Mesothelial cell of epicardium (in vitro differentiated cells): ENCODE measurements at regions not wholly inside any gene's neighbourhood (a gene's known extent, or its start where the extent isn't known, plus 50 kb on each side); places are given as distances from the start of the nearest gene placed in this dataset.
A peak's percentile ranks its signal among the peaks of the same experiment; 100 is the strongest.
"Not testable (repeated sequence)": the region's sequence is repeated elsewhere in the genome, so short reads cannot be mapped to it uniquely, and the experiment has no call there.

Experiments used
- DNase-seq, 2 experiments: peaks; one replicate each; pipeline ENCODE4 v3.0.0; 2021; ENCODE audit warnings: low spot score in 2 of 2; ENCODE audit not compliant: unreplicated experiment in 2 of 2
- H3K27ac Mint-ChIP-seq: 2 replicates; pipeline ENCODE4 v1.8.0; 2021; ENCODE audit warnings: mixed read lengths
- H3K27me3 Mint-ChIP-seq: 2 replicates; pipeline ENCODE4 v1.8.0; 2021; ENCODE audit warnings: low read depth, mixed read lengths
- H3K36me3 Mint-ChIP-seq: 2 replicates; pipeline ENCODE4 v1.8.0; 2021; ENCODE audit warnings: mixed read lengths
- H3K4me1 Mint-ChIP-seq: 2 replicates; pipeline ENCODE4 v1.8.0; 2021; ENCODE audit warnings: mixed read lengths
- H3K4me3 Mint-ChIP-seq: 2 replicates; pipeline ENCODE4 v1.8.0; 2021; ENCODE audit warnings: mild to moderate bottlenecking, moderate library complexity, mixed read lengths
- H3K9me3 Mint-ChIP-seq: 2 replicates; pipeline ENCODE4 v1.8.0; 2021; ENCODE audit warnings: mixed read lengths
- TF ChIP-seq, protein P1 (sequence below): fragments of 200-600 bp; sonication (generic); IDR thresholded peaks from one replicate; pipeline ENCODE4 v1.5.0; 2021; ENCODE audit warnings: antibody characterized with exemption; ENCODE audit not compliant: unreplicated experiment

GRCh38 chr3:22735373-22735772, 467.8 kb upstream of the UBE2E2 start:
- Mint-ChIP-seq H3K4me3 (no peak overlapping the region), H3K27me3 (no peaks in the 10 kb centered on the region), H3K4me1 (peaks cover 8% of the 10 kb centered on the region), H3K36me3 (no peaks in the 10 kb centered on the region), H3K27ac (no peak overlapping the region), H3K9me3 (no peaks in the 10 kb centered on the region)
- TF ChIP-seq, protein P1, sequence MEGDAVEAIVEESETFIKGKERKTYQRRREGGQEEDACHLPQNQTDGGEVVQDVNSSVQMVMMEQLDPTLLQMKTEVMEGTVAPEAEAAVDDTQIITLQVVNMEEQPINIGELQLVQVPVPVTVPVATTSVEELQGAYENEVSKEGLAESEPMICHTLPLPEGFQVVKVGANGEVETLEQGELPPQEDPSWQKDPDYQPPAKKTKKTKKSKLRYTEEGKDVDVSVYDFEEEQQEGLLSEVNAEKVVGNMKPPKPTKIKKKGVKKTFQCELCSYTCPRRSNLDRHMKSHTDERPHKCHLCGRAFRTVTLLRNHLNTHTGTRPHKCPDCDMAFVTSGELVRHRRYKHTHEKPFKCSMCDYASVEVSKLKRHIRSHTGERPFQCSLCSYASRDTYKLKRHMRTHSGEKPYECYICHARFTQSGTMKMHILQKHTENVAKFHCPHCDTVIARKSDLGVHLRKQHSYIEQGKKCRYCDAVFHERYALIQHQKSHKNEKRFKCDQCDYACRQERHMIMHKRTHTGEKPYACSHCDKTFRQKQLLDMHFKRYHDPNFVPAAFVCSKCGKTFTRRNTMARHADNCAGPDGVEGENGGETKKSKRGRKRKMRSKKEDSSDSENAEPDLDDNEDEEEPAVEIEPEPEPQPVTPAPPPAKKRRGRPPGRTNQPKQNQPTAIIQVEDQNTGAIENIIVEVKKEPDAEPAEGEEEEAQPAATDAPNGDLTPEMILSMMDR, result no peak
- DNase-seq, result no peak

GRCh38 chr3:22743386-22743785, 459.7 kb upstream of the UBE2E2 start:
- H3K27me3 Mint-ChIP-seq, DNase-seq, H3K9me3 Mint-ChIP-seq, H3K27ac Mint-ChIP-seq, H3K4me1 Mint-ChIP-seq, H3K36me3 Mint-ChIP-seq: not testable (repeated sequence)
- H3K4me3 Mint-ChIP-seq, result peak overlapping the region; percentile 30

- TF ChIP-seq, protein P1, result no peak
- Mint-ChIP-seq H3K4me1 (peaks cover 5% of the 10 kb centered on the region), H3K9me3 (peaks cover 4% of the 10 kb centered on the region), H3K36me3 (peaks cover 2% of the 10 kb centered on the region), H3K27me3 (peaks cover 3% of the 10 kb centered on the region), H3K4me3 (no peak overlapping the region), H3K27ac (no peak overlapping the region)
- DNase-seq, result no peak
Observed at GRCh38 chr3:22745321-22745720, 457.8 kb upstream of the UBE2E2 start.

- Mint-ChIP-seq H3K36me3 (peaks cover 2% of the 10 kb centered on the region), H3K9me3 (peaks cover 4% of the 10 kb centered on the region), H3K27ac (no peak overlapping the region), H3K4me1 (peaks cover 5% of the 10 kb centered on the region), H3K4me3 (no peak overlapping the region), H3K27me3 (peaks cover 3% of the 10 kb centered on the region)
- TF ChIP-seq, protein P1, result no peak
- DNase-seq, result no peak
Observed at GRCh38 chr3:22746221-22746620, 456.9 kb upstream of the UBE2E2 start.

- no peak overlapping the region for H3K27ac Mint-ChIP-seq
- TF ChIP-seq, protein P1, result no peak
- H3K9me3 Mint-ChIP-seq, result no peaks in the 10 kb centered on the region
- no peaks in the 10 kb centered on the region for H3K36me3 Mint-ChIP-seq
- peaks cover 3% of the 10 kb centered on the region for H3K27me3 Mint-ChIP-seq
- H3K4me1 Mint-ChIP-seq, result peaks cover 5% of the 10 kb centered on the region
- H3K4me3 Mint-ChIP-seq, result no peak overlapping the region
- DNase-seq, result no peak
Observed at GRCh38 chr3:22748453-22749045, 454.6 kb upstream of the UBE2E2 start.

GRCh38 chr3:22759636-22760310, 443.4 kb upstream of the UBE2E2 start:
- TF ChIP-seq, protein P1, result no peak

More at GRCh38 chr3:22759636-22760310, 443.4 kb upstream of the UBE2E2 start:
- no peak overlapping the region for H3K4me3 Mint-ChIP-seq
- H3K4me1 Mint-ChIP-seq, result peaks cover 1% of the 10 kb centered on the region
- H3K27me3 Mint-ChIP-seq, result no peaks in the 10 kb centered on the region
- no peak for DNase-seq
- no peak overlapping the region for H3K27ac Mint-ChIP-seq
- peaks cover 32% of the 10 kb centered on the region for H3K9me3 Mint-ChIP-seq
- no peaks in the 10 kb centered on the region for H3K36me3 Mint-ChIP-seq
